ENCODE measurements at regions not wholly inside any gene's neighbourhood (a gene's known extent, or its start where the extent isn't known, plus 50 kb on each side); places are given as distances from the start of the nearest gene placed in this dataset.

DNA sequence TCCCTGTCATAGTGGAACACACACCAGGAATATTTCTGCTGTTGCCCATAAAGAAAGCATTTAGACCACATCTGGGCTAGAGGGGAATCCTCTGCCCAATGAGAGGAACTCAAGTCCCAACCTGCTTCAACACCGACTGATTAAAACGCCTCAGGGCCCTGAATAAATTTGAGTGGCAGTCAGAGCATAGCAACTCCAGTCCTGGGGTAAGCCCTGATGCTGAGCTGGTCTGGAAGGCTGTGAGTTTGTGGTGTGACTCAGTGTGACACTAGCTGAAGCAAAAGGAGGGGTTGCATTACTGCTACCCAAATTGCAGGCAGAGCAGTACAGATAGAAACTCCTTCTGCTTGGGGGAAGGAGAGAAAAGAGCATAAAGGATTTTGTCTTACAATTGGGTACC, 148.3 kb downstream of the PRDM9 start:
- Histone ChIP-seq H3K9me3 (peaks cover 0 to 5% (median 0%) of the 10 kb centered on the region in 12 donors), H3K27me3 (no peaks in the 10 kb centered on the region), H3K27ac (no peak overlapping the region), H3K4me1 (no peaks in the 10 kb centered on the region), H3K4me3 (no peak overlapping the region), H3K36me3 (no peaks in the 10 kb centered on the region)
- intact Hi-C loops (cut with DNase I): no loop called here
- DNase-seq (no peak), ATAC-seq (no peak)
- TF ChIP-seq POLR2A (IDR thresholded peaks at IDR 0.05): no peak
- TF ChIP-seq, protein P1, sequence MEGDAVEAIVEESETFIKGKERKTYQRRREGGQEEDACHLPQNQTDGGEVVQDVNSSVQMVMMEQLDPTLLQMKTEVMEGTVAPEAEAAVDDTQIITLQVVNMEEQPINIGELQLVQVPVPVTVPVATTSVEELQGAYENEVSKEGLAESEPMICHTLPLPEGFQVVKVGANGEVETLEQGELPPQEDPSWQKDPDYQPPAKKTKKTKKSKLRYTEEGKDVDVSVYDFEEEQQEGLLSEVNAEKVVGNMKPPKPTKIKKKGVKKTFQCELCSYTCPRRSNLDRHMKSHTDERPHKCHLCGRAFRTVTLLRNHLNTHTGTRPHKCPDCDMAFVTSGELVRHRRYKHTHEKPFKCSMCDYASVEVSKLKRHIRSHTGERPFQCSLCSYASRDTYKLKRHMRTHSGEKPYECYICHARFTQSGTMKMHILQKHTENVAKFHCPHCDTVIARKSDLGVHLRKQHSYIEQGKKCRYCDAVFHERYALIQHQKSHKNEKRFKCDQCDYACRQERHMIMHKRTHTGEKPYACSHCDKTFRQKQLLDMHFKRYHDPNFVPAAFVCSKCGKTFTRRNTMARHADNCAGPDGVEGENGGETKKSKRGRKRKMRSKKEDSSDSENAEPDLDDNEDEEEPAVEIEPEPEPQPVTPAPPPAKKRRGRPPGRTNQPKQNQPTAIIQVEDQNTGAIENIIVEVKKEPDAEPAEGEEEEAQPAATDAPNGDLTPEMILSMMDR (IDR thresholded peaks at IDR 0.05): no peak
- WGBS, 4 donors: 61 to 91% (median 84%) methylated on average over 2 of the region's 2 CpGs

DNA sequence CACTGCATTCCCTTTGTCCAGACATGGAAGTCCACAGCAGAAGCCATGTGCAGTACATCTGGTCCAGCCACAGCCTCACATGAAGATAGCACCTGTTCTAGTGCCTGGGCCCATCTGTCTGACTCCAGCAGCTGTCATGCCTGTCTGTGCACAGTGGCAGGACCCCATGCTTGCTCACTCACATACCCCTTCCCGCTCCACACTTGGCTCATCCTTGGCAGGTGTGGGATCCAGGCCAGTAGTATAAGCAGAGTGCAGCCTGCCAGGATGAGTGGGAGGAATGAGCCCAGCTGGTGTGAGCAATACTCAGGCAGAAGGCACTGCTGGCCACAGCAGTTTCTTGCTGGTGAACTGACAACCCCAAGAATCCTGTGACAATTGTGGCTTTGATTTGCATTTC, 168.0 kb downstream of the PRDM9 start:
- DNase-seq: no peak
- ATAC-seq: no peak
- no peaks in the 10 kb centered on the region for H3K27me3 ChIP-seq
- TF ChIP-seq, protein P1 (IDR thresholded peaks at IDR 0.05): no peak
- TF ChIP-seq POLR2A (IDR thresholded peaks at IDR 0.05): no peak
- H3K4me1 ChIP-seq: no peaks in the 10 kb centered on the region
- peaks cover 0 to 10% (median 0%) of the 10 kb centered on the region in 12 donors for H3K9me3 ChIP-seq
- 67 to 92% (median 88%) methylated on average over 1 of the region's 1 CpG for WGBS, 4 donors
- H3K27ac ChIP-seq: no peak overlapping the region
- intact Hi-C loops (cut with DNase I): no loop called here
- no peaks in the 10 kb centered on the region for H3K36me3 ChIP-seq
- no peak overlapping the region for H3K4me3 ChIP-seq

DNA sequence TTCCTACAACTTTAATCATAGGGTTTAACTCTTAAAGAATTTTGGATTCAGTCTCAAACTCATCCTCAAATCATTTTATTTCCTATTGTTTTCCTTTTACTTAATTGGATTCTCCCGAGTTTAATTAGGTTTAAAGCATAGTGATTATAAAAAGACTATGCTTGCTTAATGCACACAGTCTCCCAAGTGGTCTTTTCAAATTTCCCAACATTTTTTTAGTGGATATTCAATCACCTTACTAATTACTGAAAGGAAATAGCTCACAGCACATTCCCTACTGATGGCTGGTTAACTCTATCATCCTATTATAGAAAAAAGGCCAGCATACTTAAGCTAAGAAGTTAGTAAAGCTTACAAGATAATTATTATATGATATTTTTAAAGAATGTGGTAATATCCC, 170.6 kb downstream of the PRDM9 start:
- intact Hi-C loops (cut with DNase I): no loop called here
- Histone ChIP-seq H3K27ac (no peak overlapping the region), H3K4me3 (no peak overlapping the region), H3K27me3 (no peaks in the 10 kb centered on the region), H3K36me3 (no peaks in the 10 kb centered on the region), H3K4me1 (no peaks in the 10 kb centered on the region), H3K9me3 (peaks cover 0 to 10% (median 0%) of the 10 kb centered on the region in 12 donors)
- WGBS, 4 donors: 59 to 72% (median 65%) methylated on average over 1 of the region's 1 CpG
- TF ChIP-seq POLR2A (IDR thresholded peaks at IDR 0.05): no peak
- TF ChIP-seq, protein P1 (IDR thresholded peaks at IDR 0.05): no peak
- ATAC-seq (no peak), DNase-seq (no peak)

DNA sequence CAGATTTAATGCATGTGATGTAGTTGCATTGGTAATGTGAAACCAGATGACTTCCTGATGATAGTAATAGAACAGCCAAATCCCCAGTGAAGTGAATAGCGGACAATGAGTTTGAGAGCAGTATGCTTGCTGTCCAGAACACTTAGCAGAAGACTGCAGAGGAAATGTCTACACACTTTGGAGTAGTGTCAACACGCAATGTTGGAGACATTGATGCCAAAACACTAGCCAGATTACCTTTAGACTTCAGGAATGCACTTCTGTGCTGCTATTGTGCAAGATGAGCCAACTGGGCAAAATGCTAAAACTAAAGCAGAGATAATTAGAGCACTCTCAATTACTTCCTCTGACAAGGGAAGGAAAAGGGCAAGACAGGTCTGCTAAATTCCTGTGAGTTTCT, 176.7 kb downstream of the PRDM9 start:
- TF ChIP-seq, protein P1 (IDR thresholded peaks at IDR 0.05): no peak
- no peak for TF ChIP-seq POLR2A (IDR thresholded peaks at IDR 0.05)
- WGBS, 4 donors: 18 to 25% (median 22%) methylated on average over 2 of the region's 2 CpGs
- Histone ChIP-seq H3K27me3 (no peaks in the 10 kb centered on the region), H3K36me3 (no peaks in the 10 kb centered on the region), H3K9me3 (peaks cover 0 to 8% (median 0%) of the 10 kb centered on the region in 12 donors), H3K4me1 (no peaks in the 10 kb centered on the region), H3K4me3 (no peak overlapping the region), H3K27ac (no peak overlapping the region)
- no peak for ATAC-seq
- no peak for DNase-seq
- intact Hi-C loops (cut with DNase I): no loop called here

Data from heart left ventricle (tissue), 16 donors.